B cell (primary cell): ENCODE measurements at regions not wholly inside any gene's neighbourhood (a gene's known extent, or its start where the extent isn't known, plus 50 kb on each side); places are given as distances from the start of the nearest gene placed in this dataset.

ENCODE experiments used
- ATAC-seq: fragments of 200-7000 bp; cut with Tn5 transposase; one replicate; pipeline ENCODE4 v1.10.0; 2021; ENCODE audit warnings: low read depth, mild to moderate bottlenecking, moderate number of reproducible peaks, moderate library complexity
- CTCF ChIA-PET: fragments of 350-600 bp; sonication (Branson Sonifier 250); formaldehyde crosslinking; loops from one replicate; lab custom pipeline; 2021; ENCODE audit warnings: antibody characterized with exemption, inconsistent platforms; lab: Charles Lee
- POLR2A ChIA-PET: fragments of 350-600 bp; sonication (Branson Sonifier 250); formaldehyde crosslinking; loops from one replicate; lab custom pipeline; 2021; ENCODE audit warnings: antibody characterized with exemption; lab: Charles Lee
- DNase-seq: peaks from one replicate; pipeline ENCODE4 v3.0.0; 2013
- H2AFZ ChIP-seq: 2 replicates; pipeline ENCODE4 v1.6.1; 2012; ENCODE audit warnings: mild to moderate bottlenecking, low read depth, low read length; ENCODE audit not compliant: insufficient read depth, poor library complexity, severe bottlenecking
- H3K27ac ChIP-seq, 2 donors: 1 replicate in 1 of 2; 2 replicates in 1 of 2; pipeline ENCODE4 v1.5.1; 2012 to 2013; ENCODE audit warnings: low read length in 2 of 2, mild to moderate bottlenecking in 2 of 2, moderate library complexity in 1 of 2
- H3K27me3 ChIP-seq, 4 experiments: fragments of 200-600 bp in 1 of 4; sonication (generic) in 1 of 4; replicated peaks in 1 of 4; 1 replicate in 2 of 4; 2 replicates in 2 of 4; pipeline versions ENCODE4 v1.6.1 to v1.7.0; 2013 to 2016; ENCODE audit warnings: low read length in 3 of 4, mild to moderate bottlenecking in 2 of 4, mixed read lengths in 1 of 4, moderate library complexity in 1 of 4; ENCODE audit not compliant: insufficient read depth in 4 of 4, control insufficient read depth in 3 of 4; ENCODE audit errors: control extremely low read depth in 1 of 4
- H3K36me3 ChIP-seq, 2 experiments: replicated peaks in 1 of 2; 1 replicate in 1 of 2; 2 replicates in 1 of 2; pipeline versions ENCODE4 v1.6.1 to v1.7.1; 2013; ENCODE audit warnings: low read length in 1 of 2; ENCODE audit not compliant: insufficient read depth in 2 of 2, control insufficient read depth in 1 of 2; ENCODE audit errors: control extremely low read depth in 1 of 2, extremely low read depth in 1 of 2
- H3K4me1 ChIP-seq, 2 donors: fragments of 200-600 bp in 1 of 2; sonication (generic) in 1 of 2; 1 replicate in 1 of 2; 2 replicates in 1 of 2; pipeline versions ENCODE4 v1.5.1 to v1.6.1; 2013 to 2017; ENCODE audit warnings: low read length in 2 of 2; ENCODE audit not compliant: control insufficient read depth in 2 of 2, insufficient read depth in 2 of 2
- H3K4me2 ChIP-seq: replicated peaks from 2 replicates; pipeline ENCODE3; 2012; ENCODE audit warnings: mild to moderate bottlenecking, low read depth, low read length; ENCODE audit not compliant: poor library complexity, severe bottlenecking
- H3K4me3 ChIP-seq, 5 experiments: fragments of 200-600 bp in 1 of 5; sonication (generic) in 1 of 5; 1 replicate in 3 of 5; 2 replicates in 2 of 5; pipeline versions ENCODE4 v1.5.1 to v1.7.0; 2011 to 2016; ENCODE audit warnings: low read length in 4 of 5, mild to moderate bottlenecking in 4 of 5, low read depth in 2 of 5, control low read depth in 1 of 5, moderate library complexity in 1 of 5; ENCODE audit not compliant: insufficient read depth in 1 of 5; ENCODE audit errors: control extremely low read depth in 1 of 5, extremely low read depth in 1 of 5
- H3K79me2 ChIP-seq: fragments of 200-600 bp; sonication (generic); one replicate; pipeline ENCODE4 v1.6.0; 2016; ENCODE audit warnings: low read length; ENCODE audit not compliant: control insufficient read depth, insufficient read depth
- H3K9ac ChIP-seq: fragments of 200-600 bp; sonication (generic); 2 replicates; pipeline ENCODE4 v1.6.1; 2017; ENCODE audit warnings: mild to moderate bottlenecking, low read length, moderate library complexity
- H3K9me3 ChIP-seq, 3 donors: one replicate each; pipeline versions ENCODE4 v1.6.1 to v1.7.1; 2013; ENCODE audit warnings: low read length in 2 of 3; ENCODE audit not compliant: control insufficient read depth in 2 of 3, insufficient read depth in 1 of 3; ENCODE audit errors: control extremely low read depth in 1 of 3
- H4K20me1 ChIP-seq: 2 replicates; pipeline ENCODE4 v1.6.0; 2012; ENCODE audit warnings: mild to moderate bottlenecking, low read length; ENCODE audit not compliant: insufficient read depth, control insufficient read depth, poor library complexity, severe bottlenecking
- H3K27ac Mint-ChIP-seq: one replicate; pipeline ENCODE4 v1.8.0; 2021; ENCODE audit warnings: mixed read lengths
- H3K27me3 Mint-ChIP-seq: one replicate; pipeline ENCODE4 v1.8.0; 2021; ENCODE audit warnings: mixed read lengths
- H3K4me1 Mint-ChIP-seq: one replicate; pipeline ENCODE4 v1.8.0; 2021; ENCODE audit warnings: mixed read lengths
- H3K4me3 Mint-ChIP-seq: one replicate; pipeline ENCODE4 v1.8.0; 2021; ENCODE audit warnings: mixed read lengths
- H3K9me3 Mint-ChIP-seq: one replicate; pipeline ENCODE4 v1.8.0; 2022; ENCODE audit warnings: mixed read lengths; ENCODE audit not compliant: insufficient read depth
- CTCF ChIP-seq: fragments of 200-600 bp; IDR thresholded peaks from one replicate; pipeline ENCODE4 v1.8.0; 2022; ENCODE audit warnings: antibody characterized with exemption, mild to moderate bottlenecking
- EZH2 ChIP-seq: IDR thresholded peaks from 2 replicates; pipeline ENCODE4 v1.6.1; 2012; ENCODE audit warnings: borderline replicate concordance, low read depth, mild to moderate bottlenecking, moderate library complexity, low read length; ENCODE audit not compliant: insufficient read depth, poor library complexity, severe bottlenecking
- WGBS: methylation state at CpG from one replicate; pipeline ENCODE4 v1.1.5; 2013; ENCODE audit warnings: missing lambda C conversion rate; ENCODE audit not compliant: insufficient coverage; 5-methylcytosine and 5-hydroxymethylcytosine counted together
- intact Hi-C: fragments of 100-400 bp; cut with micrococcal nuclease; formaldehyde crosslinking; loops from one replicate; pipeline ENCODE4 v1.10.0; 2022

GRCh38 chr13:106416645-106417044 lies 118.8 kb downstream of the EFNB2 start:
- Mint-ChIP-seq H3K9me3 (no peaks in the 10 kb centered on the region), H3K4me1 (no peaks in the 10 kb centered on the region), H3K27ac (no peak overlapping the region), H3K27me3 (no peaks in the 10 kb centered on the region), H3K4me3 (no peak overlapping the region)
- Histone ChIP-seq H3K9me3 (no peaks in the 10 kb centered on the region), H3K79me2 (no peaks in the 10 kb centered on the region), H4K20me1 (no peaks in the 10 kb centered on the region), H3K4me2 (no peak overlapping the region), H3K36me3 (no peaks in the 10 kb centered on the region), H3K27ac (no peak overlapping the region), H3K9ac (no peak overlapping the region), H3K27me3 (no peaks in the 10 kb centered on the region), H3K4me3 (no peak overlapping the region), H3K4me1 (no peaks in the 10 kb centered on the region), H2AFZ (peak overlapping the region; percentile 32)
- POLR2A ChIA-PET, result no interaction called here
- no CpG with 5 or more reads among the region's 3 CpGs for WGBS
- CTCF ChIA-PET, result no interaction called here
- TF ChIP-seq CTCF, result no peak
- TF ChIP-seq EZH2, result no peak
- DNase-seq, result no peak
- no peak for ATAC-seq
- intact Hi-C loops, result no loop called here

GRCh38 chr13:106415971-106416370 lies 119.5 kb downstream of the EFNB2 start:
- no peak overlapping the region for H3K4me3 Mint-ChIP-seq
- intact Hi-C loops, result no loop called here
- POLR2A ChIA-PET, result no interaction called here
- H3K27me3 ChIP-seq, result no peaks in the 10 kb centered on the region
- WGBS, result no CpG with 5 or more reads among the region's 1 CpG
- no peak for ATAC-seq
- TF ChIP-seq CTCF, result no peak
- no peak for TF ChIP-seq EZH2
- H3K4me1 Mint-ChIP-seq, result no peaks in the 10 kb centered on the region
- no peaks in the 10 kb centered on the region for H4K20me1 ChIP-seq
- no peak overlapping the region for H3K27ac Mint-ChIP-seq
- no peak overlapping the region for H3K27ac ChIP-seq
- CTCF ChIA-PET, result no interaction called here
- H3K9me3 ChIP-seq, result no peaks in the 10 kb centered on the region
- no peak overlapping the region for H3K4me3 ChIP-seq
- no peak overlapping the region for H2AFZ ChIP-seq
- no peak for DNase-seq
- no peaks in the 10 kb centered on the region for H3K9me3 Mint-ChIP-seq
- no peaks in the 10 kb centered on the region for H3K4me1 ChIP-seq
- H3K36me3 ChIP-seq, result no peaks in the 10 kb centered on the region
- no peaks in the 10 kb centered on the region for H3K79me2 ChIP-seq
- no peaks in the 10 kb centered on the region for H3K27me3 Mint-ChIP-seq
- no peak overlapping the region for H3K9ac ChIP-seq
- no peak overlapping the region for H3K4me2 ChIP-seq
